ENCODE measurements at regions not wholly inside any gene's neighbourhood (a gene's known extent, or its start where the extent isn't known, plus 50 kb on each side); places are given as distances from the start of the nearest gene placed in this dataset.
"Not testable (repeated sequence)": the region's sequence is repeated elsewhere in the genome, so short reads cannot be mapped to it uniquely, and the experiment has no call there.

DNA sequence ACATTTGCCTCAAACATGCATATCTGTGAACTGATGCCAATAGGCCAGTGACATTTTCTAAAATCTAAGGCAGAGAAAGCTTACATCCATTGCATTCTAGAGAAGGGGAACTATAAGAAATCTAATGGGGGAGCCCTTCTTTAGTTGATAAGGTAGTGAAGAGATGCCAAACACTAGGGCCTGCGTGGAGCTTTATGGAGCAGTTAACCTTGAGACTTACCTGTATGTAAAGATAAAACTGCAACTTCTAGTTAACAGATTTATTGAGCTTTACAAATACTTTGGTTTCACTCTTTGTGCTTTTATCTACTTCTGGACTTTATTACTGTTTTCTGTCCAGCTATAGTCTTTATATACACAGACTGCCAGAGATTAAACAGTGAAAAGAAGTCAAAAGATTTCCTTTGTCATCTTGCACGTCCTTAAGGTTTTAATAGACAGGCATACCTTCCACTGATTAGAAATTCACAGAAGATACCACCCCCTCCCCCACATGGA lies 457.6 kb downstream of the KLF12 start:
- DNase-seq (ENCODE audit: low read depth in 2 of 2), result no peak

GRCh38 chr13:73675821-73676220 lies 458.4 kb downstream of the KLF12 start:
- no peak for DNase-seq (ENCODE audit: low read depth in 2 of 2)

- DNase-seq (ENCODE audit: low read depth in 2 of 2), result no peak
Measured at GRCh38 chr13:73674570-73674969, 459.6 kb downstream of the KLF12 start.

- DNase-seq (ENCODE audit: low read depth in 2 of 2), result no peak
Measured at GRCh38 chr13:73673931-73674330, 460.3 kb downstream of the KLF12 start.

GRCh38 chr13:73672492-73672891 lies 461.7 kb downstream of the KLF12 start:
- no peak for DNase-seq (ENCODE audit: low read depth in 2 of 2)

DNA sequence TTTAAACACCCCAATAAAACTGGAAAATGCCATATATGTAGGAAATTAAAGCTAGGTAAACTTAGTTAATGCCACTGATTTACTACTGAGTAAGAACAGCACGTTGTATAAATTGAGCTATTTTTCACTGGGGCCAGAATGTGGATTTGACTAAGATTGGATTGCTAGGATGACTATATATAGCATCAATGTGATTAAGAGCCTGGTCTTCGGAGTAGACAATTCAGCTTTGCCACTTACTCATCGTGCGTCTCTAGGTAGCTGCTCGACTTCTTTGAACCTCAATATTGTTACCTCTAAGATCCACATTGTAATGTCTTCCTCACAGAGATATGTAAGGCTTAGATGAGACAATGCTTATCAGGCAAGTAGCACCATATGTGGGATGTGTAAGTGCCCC lies 462.5 kb downstream of the KLF12 start:
- DNase-seq (ENCODE audit: low read depth in 2 of 2), result no peak

GRCh38 chr13:73671011-73671410 lies 463.2 kb downstream of the KLF12 start:
- no peak for DNase-seq (ENCODE audit: low read depth in 2 of 2)

DNA sequence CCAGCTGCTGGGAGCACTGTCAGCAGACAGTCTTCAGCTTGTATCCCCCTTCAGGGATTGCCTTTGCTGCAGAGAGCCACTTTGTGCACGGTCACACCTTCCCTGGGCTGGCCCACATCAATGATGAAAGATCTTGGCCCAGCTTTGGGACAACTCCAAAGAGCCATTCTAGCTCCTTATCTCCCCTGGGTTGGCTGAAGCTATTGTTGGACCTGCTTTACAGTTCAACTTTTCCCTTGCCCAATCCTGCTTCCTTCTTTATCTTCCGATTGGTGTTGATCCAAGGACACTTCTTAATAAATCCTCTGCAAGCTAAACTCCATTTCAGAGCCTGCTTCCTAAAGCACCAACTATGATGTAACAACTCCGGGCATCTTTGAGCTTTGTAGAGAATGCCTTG lies 466.4 kb downstream of the KLF12 start:
- no peak for DNase-seq (ENCODE audit: low read depth in 2 of 2)

DNA sequence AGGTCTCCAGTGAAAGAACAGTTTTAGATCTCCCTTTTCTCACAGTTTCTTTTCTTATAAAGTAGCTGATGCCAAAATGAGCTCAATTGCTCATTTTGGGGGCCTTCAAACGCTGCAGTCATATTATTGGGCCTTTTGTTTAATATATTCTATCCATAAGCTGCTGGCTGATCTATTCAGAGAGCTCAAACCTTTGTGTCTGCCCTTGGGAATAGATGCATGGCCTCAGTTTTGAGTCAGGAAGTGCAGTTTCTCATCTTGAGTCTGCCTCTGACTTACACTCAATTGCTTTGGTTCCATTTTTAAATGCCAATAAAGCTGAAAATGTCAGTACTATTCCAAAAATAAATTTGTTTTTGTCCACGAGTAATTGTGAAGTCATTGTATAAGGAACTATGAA lies 468.9 kb downstream of the KLF12 start:
- DNase-seq (ENCODE audit: low read depth in 2 of 2), result no peak

DNA sequence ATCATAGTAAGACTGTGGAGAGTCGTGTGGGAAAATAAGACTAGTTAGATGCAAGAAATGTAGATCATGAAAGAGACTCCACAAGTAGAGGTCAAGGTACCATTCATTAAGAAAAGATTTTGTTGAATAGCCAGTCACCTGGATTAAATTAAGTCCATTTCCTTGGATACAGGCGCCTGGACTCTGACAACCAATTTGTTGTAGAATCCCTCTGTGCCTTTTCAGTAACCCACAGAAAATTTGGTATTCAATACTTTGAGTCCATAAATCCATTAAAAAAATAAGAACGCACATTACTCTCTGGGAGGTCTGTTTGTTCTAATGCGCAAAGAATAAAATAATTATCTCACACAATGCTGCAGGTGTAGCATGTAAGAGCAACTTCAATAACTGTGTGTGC lies 469.4 kb downstream of the KLF12 start:
- no peak for DNase-seq (ENCODE audit: low read depth in 2 of 2)

DNA sequence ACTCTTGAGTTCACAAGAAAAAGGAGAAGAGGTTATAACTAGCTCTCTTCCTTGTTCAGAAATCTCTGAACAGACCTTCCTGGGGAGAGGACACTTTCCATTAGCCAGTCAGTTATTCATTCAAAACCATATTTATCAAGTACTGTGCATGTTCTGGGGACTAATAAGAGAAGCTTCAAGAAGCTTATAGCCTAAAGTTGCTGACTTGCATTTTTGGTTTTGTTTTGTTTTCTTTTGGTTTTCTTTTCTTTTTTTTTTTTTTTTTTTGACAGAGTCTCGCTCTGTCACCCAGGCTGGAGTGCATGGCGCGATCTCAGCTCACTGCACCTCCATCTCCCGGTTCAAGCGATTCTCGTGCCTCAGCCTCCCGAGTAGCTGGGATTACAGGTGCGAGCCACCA lies 471.4 kb downstream of the KLF12 start:
- DNase-seq (ENCODE audit: low read depth in 2 of 2), result no peak

GRCh38 chr13:73661687-73662425 lies 472.3 kb downstream of the KLF12 start:
- DNase-seq (ENCODE audit: low read depth in 2 of 2), result no peak

- no peak for DNase-seq (ENCODE audit: low read depth in 2 of 2)
Measured at GRCh38 chr13:73661066-73661465, 473.1 kb downstream of the KLF12 start.

DNA sequence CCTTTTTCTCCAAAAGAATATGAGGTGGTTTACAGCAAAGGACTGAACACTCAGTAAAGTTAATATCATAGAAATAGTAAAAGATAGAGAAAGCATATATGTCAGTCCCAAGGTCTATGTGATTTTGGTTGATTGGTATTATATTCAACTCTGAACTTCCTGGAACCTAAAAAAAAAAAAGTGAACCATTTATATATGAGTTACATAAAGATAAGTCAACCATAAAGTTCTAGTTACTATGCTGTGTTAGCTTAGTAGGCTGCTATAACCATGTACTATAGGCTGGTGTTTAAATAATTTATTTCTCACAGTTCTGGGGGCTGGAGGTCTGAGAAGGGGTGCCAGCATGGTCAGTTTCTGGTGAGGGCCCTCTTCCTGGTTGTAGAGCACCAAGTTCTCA lies 475.6 kb downstream of the KLF12 start:
- no peak for DNase-seq (ENCODE audit: low read depth in 2 of 2)

- DNase-seq (ENCODE audit: low read depth in 2 of 2), result peak; percentile 66 to 73
Measured at GRCh38 chr13:73657821-73658540, 476.2 kb downstream of the KLF12 start.

- no peak for DNase-seq (ENCODE audit: low read depth in 2 of 2)
Measured at GRCh38 chr13:73656863-73657262, 477.3 kb downstream of the KLF12 start.

GRCh38 chr13:73653688-73654087 lies 480.5 kb downstream of the KLF12 start:
- DNase-seq (ENCODE audit: low read depth in 2 of 2), result no peak

DNA sequence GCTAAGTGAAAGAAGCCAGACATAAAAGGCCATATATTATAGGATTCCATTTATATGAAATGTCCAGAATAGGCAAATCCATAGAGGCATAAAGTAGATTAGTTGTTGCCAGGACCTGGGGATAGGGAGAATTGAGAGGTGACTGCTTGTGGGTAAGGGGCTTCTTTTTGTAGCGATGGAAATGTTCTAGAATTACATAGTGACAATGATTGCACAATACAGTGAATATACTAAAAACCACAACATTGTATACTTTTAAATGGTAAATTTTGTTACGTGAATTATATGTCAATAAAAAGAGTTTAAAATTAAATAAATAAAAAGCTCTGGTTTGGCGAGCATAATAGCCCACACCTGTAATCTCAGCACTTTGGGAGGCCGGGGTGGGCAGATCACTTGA lies 486.8 kb downstream of the KLF12 start:
- DNase-seq (ENCODE audit: low read depth in 2 of 2), result no peak

DNA sequence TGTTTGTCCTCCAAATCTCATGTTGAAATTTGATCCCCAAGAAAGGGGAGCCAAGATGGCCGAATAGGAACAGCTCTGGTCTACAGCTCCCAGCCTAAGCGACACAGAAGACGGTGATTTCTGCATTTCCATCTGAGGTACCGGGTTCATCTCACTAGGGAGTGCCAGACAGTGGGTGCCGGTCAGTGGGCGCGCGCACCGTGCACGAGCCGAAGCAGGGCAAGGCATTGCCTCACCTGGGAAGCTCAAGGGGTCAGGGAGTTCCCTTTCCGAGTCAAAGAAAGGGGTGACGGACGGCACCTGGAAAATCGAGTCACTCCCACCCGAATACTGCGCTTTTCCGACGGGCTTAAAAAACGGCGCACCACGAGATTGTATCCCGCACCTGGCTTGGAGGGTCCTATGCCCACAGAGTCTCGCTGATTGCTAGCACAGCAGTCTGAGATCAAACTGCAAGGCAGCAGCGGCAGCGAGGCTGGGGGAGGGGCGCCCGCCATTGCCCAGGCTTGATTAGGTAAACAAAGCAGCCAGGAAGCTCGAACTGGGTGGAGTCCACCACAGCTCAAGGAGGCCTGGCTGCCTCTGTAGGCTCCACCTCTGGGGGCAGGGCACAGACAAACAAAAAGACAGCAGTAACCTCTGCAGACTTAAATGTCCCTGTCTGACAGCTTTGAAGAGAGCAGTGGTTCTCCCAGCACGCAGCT lies 493.6 kb downstream of the KLF12 start:
- DNase-seq (ENCODE audit: low read depth in 2 of 2), result not testable (repeated sequence)

DNA sequence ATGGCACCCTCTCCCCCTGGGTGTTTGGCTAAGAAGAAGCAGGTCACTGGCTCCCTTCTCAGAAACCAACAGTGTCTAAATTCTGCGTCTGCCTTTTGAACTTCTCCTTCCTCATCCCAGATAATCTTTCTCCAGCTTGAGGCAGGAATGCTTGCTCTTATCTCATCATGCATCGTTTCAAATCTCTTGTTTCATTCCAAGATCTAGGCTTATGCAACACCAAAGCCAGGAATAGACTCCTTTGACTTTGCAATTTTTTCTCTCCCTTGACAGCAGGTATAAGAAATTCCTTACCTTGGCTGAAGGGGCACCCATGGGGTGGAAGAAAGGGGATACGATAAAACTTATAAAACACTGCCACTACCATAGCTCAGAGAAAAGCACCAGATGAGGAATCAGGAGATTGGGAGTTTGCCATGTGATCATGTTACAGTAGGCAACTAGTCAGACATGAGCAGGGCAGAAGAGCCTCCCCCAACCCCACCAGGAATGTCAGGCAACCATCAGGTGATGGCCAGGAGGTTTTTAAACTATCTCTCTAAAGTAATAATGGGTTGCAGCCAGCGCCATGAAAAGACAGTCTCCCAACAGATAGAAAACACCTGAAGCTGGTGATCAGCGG lies 498.9 kb downstream of the KLF12 start:
- no peak for DNase-seq (ENCODE audit: low read depth in 2 of 2)

DNA sequence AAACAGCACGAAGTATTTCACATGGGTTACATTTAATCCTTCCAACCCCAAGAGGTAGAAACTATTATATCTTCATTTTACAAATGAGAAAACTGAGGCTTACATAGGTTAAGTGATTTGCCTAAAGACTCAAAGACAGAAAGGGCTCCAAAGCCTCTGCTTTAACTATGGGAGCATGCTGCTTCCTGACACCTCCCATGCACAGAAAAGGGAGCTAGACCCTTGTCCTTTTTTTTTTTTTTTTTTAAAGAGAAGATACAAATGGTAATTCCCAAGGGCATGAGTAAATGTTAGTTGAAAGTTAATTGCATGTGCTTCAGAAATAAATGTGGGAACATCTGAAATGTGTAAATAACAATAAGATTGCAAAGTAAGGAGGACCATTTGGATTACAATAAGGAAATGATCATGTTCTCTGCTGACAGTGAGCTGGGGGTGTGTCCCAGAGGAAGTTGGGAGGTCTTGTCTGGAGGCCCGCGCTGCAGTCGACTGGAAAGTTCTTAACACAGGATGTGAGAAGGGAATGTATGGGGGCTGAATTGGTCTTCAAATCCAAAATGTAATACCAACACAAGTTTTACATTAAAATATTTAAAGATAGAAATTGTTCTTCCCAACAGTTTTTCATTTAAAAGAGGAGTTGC lies 500.3 kb downstream of the KLF12 start:
- DNase-seq (ENCODE audit: low read depth in 2 of 2), result no peak

- DNase-seq (ENCODE audit: low read depth in 2 of 2), result no peak
Measured at GRCh38 chr13:73631411-73631810, 502.8 kb downstream of the KLF12 start.
